GM19043 (cell line): ENCODE measurements at regions not wholly inside any gene's neighbourhood (a gene's known extent, or its start where the extent isn't known, plus 50 kb on each side); places are given as distances from the start of the nearest gene placed in this dataset.
A peak's percentile ranks its signal among the peaks of the same experiment; 100 is the strongest.

ENCODE experiments used
- ATAC-seq: cut with Tn5 transposase; IDR thresholded peaks from one replicate; pipeline ENCODE4 v1.9.1; 2021; ENCODE audit warnings: low read depth; ENCODE audit not compliant: unreplicated experiment

DNA sequence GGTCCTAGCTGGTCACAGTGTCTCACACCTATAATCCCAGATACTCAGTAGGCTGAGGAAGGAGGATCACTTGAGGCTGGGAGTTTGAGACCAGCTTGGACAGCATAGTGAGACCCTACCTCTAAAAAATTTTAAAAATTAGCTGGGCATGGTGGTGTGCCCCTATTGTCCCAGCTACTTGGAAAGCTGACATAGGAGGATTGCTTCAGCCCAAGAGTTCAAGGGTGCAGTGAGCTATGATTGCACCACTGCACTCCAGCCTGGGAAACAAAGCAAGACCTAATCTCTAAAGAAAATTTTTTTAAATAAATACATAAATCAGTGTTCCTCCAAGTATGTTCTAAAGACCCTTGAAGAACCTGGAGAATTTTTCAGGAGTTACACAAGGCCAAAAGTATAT lies 50.6 kb upstream of the GNAO1 start:
- ATAC-seq, result no peak

DNA sequence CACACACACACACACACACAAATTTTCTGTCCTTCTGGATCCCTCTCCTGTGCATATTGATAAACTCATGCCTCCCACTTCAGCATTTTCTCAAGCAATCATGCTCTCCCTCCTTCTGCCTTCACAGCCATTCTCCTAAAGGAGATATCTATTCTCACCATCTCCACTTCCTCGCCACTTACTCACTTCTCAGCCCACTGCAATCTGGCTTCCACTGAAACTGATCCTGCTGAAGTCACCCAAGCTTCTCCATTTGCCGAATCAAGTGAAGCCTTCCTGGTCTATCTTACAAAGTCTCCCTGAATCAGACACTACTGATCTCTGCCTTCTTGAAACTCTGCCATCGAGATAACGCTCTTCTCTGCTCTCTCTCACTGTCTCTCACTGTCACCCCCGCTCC lies 54.0 kb upstream of the GNAO1 start:
- ATAC-seq, result no peak

DNA sequence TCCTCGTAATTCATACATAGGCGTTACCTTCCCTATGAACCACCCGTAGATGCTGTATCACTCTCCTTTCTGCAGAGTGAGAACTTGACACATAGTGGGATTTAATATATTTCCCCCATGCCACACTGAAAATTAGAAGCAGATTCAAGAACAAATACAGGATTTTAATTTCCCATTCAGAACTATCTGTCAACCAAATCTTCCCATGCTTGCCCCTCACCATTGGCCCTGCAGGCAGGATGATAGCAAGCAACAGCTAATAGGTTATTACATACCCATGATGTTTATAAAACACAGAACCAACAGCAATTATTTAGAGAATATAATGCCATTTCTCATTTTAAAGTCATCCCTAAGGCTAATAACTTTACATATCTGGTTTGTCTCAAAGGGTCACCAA lies 55.0 kb upstream of the GNAO1 start:
- no peak for ATAC-seq

DNA sequence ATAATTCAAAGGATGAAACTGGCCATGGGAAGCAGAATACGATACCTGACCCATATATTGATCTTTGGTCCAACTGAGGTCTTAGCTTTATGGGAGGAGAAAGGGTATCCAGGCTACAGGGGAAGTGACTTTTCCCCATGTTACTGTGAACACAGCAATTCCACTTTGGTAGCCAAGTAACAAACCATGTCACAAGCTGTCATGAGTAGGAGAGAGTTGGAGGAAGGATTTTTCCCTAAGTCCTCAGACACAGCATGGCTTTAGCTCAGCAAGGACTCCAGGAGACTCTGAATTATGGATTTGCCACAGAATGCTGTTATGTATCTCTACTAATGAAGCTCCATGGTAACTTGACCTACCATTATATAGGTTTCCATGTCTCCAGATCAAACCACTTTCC lies 56.5 kb upstream of the GNAO1 start:
- no peak for ATAC-seq

DNA sequence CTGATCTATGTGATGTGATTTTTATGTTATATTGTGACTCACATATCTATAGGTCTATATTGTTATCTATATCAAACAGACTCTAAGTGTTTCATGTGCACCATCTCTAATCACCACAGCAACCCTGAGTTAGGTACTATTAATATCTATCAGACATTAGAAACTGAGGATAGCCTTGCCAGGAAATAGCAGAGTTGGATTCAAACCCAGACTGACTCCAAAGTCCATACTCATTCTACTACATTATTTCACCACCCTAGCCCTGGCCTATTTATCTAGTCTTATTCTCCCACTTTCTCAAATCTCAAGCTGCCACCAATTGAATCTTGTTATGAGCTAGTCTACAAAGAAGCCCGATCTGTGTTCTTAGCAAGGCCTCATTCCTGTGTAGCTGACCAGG lies 65.4 kb upstream of the GNAO1 start:
- no peak for ATAC-seq

DNA sequence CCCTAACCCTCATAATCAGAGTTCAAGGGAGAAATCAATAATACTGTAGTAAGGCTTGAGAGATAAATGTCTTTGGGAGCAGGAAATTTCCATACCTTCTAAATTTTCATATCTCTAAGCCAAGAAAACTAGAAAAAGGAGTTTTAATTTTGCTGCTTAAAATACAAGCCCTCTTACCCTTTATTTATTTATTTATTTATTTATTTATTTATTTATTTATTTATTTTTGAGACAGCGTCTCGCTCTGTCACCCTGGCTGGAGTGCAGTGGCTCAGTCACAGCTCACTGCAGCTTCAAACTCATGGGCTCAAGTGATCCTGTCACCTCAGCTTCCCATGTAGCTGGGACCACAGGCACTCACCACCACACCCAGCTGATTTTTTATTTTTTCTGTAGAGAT lies 69.0 kb upstream of the GNAO1 start:
- ATAC-seq, result no peak

DNA sequence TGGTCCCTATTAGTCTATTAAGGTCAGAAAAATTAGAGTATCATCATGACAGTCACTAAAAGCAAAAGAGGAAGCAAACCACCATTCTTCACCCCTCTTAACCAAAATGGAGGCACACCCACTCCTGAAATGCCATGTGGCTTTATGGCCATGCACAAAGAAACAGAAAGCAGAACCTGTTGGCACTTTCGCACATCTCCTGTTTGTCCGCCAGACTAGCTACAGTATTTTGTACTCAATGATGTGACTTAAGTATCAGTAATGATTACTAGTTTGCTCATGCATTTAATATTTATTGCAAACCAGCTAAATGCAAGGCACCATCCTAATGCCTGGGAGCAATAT lies 70.2 kb upstream of the GNAO1 start:
- no peak for ATAC-seq

DNA sequence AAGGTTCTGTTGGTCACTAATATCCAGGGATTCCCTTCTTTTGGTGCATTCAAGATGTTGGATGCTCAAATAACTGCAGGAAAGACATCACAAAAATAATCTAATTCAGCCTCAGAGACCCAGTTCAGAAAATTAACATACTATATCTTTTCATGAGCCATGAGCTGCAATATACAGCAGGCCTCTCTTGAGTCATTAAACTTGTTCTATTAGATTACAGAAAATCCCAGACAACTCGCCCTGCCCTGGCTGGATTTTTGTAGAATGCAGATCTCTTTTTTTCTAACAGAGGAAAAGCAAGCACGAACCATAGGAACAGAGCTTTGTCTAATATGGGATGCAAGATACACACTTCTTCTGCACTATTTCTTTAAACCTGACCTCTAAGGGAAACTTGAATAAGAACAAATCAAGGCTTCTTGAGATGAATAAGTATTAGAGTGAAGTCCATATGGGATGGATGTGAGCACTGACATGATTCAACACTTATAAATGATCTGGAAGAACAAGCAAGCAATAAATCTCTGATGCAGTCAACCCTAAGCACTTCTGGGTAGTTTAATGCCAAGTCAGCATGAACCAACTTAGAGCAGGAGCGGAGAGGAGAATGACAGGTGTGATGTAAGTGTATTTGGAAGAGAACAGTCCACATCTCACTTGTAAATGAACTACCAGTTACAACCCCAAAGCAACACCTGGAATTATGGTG lies 70.7 kb upstream of the GNAO1 start:
- ATAC-seq, result no peak

DNA sequence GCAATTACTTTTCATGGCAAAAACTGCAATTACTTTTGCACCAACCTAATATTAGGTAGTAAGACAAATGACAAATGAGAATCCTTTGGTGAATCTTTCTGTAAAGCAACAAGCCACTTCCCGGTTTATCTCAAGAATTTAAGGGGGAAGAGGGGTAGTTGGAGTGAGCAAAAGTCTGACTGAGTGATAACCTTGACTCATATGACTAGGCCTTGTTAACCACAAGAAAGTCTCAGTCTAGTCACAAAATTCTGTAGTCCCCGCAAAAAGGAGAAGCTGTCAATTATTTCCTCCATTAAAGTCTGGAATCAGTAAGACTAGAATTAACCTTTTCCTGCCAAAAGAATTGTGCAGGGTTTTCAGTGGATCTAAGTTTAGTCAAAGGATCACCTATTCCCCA lies 72.2 kb upstream of the GNAO1 start:
- ATAC-seq, result peak; percentile 59

DNA sequence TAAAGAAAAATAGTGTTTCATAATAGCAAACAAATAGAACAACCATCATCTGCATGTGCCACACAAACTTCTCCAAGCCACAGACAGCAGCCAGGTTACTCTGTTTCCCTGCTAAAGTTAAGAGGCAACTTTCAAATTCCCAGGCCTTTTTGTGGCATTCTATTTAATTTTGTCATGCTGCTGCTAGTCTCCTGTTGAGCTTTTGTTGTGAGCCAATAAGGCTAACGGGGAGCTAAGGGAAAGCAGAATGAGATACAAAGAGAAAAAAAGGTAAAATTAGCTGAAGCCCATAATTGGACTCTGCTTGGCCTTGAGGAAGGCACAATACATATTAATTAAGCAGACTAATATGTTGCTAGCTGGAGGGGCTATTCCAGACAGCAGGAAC lies 74.7 kb upstream of the GNAO1 start:
- ATAC-seq, result no peak

DNA sequence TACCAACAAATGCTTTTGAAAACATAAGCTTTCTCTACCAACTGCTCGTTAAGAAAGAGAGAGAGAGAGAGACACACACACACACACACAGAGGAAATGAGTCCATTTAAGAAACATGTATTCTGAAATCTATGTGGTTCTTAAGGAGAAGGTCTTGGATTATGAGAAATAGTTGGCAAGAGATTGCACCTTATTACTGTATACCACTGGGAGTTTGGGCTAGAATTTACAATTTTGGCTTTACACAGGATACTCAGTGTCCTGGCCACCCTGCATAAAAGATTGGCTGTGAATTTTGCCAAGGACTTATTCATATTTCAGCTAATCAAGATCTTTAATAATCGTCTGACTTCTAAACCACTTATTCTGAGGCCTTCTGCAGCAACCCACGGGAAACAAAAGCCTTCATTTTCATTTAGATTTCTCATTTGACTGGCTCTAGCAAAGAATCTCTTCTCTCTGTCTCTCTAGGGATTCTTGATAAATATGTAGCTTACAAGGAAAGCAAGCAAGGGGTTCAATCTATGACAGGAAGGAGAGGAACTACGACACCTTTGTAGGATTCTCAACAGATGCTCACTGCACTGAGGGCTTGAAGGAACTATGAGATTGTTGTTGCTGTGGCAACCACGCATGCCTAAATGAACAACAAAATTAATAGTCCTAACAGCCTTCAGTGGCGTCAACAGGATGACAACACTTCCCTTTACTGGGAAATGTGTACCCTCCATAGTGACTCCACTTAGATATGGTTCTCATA lies 75.3 kb upstream of the GNAO1 start:
- ATAC-seq, result no peak

DNA sequence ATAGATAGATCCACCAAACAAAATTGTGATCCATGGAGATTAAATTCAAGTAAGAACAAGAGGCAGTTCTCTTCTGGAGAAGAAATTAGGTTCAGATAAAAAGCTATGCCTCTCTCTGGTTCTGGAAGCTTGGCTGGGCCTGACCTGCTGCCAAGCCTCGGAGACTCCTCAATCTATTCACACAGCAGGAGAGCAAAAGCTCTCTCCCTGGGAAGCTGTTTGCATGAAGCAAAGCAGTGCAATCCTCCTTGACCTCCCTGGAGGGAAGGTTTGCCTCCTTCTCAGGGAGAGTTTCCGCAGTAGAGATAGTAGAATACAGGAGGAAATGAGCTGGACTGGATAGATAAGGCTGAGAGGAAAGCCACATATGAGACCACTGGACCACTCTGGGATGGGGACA lies 78.1 kb upstream of the GNAO1 start:
- ATAC-seq, result no peak

DNA sequence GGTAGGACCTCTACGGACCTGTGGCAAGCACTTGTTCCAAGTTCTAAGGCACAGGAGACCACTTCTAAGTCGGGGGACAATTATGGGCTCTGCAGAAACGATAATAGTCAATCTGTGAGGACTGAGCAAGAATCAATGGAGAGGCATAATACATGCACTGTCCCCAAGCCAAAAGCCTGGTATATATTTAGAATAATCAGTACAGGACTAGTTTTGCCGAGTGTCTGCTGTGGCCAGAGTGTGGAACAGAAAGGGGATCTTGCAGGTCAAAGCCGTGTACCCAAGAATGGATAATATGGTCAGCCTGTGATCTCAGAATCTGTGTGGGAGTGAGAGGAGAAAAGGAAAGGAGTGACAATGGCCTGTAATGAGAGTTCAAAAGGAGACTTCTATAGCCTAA lies 80.2 kb upstream of the GNAO1 start:
- ATAC-seq, result no peak

DNA sequence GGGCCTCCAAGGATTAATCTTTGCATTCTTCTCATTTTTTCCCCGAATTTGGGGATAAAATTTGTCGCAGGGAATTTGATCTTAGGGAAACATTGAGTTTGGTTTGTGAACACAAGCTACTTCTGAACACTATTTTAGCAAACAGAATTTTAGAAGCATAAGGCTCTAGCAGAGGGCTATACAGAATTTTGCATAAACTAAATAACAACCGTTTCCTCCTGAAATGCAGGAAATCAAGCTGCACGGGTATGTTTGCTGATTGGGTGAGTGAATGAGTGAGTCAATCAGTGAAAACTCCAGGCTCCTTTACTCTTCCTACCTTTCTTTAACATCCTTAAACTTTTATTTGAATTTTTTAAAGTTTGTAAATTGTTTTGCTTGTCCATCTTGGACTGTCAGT lies 81.3 kb upstream of the GNAO1 start:
- no peak for ATAC-seq

DNA sequence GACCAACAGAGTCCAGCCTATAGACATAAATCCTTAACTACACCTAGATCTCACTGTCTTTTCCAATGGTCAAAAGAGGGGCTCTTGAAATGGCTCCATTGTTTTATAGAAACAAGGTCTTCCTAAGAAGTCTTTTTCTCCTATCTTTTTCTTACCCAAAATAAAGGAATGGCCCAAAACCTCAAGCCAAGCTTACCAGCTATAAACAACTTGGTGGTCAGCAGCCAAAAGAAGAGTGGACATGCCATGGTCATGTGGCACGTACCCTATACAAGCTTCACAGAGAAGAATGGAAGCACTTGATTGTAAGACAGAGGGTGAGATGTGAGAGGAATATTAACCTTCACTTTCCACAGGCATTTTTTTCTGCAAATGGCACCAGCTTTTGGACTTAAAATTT lies 82.1 kb upstream of the GNAO1 start:
- ATAC-seq, result no peak

DNA sequence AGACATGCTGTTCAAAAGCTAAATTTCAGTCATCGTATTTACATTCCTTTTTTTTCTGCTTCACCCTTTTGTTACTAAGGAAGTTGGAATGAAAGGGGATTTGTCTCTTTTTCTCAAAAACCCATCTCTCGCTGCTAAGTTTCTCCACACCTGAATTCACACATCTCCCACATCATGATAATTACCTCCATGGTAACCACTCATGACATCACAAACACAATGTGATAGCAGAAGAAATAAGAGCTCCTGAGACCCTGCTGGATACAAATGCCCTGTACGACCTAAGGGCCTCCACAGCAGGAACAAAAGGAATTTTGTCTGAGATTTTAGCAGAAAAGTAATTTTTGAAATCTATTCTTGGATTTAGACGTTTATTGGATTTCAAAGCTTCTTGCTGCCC lies 82.6 kb upstream of the GNAO1 start:
- no peak for ATAC-seq

DNA sequence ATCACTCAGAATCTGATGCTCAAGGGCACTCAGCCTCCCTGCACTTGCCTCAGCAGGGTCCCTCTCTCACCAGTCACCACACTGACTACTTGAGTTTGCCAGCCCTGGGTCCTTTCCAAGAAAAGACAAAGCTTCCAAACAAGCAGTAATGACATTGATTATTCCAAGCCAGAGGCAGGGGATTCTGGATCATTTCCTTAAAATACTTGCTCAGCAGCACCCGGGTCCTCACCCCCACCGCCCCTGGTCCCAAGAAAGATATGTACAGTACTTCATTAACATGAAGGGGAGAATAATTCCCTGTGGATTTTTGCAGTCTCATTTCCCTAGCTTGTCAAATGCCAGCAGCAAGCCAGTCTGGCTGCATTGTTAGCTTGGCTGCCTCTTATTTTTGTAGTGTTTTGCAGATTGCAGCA lies 83.2 kb upstream of the GNAO1 start:
- no peak for ATAC-seq

DNA sequence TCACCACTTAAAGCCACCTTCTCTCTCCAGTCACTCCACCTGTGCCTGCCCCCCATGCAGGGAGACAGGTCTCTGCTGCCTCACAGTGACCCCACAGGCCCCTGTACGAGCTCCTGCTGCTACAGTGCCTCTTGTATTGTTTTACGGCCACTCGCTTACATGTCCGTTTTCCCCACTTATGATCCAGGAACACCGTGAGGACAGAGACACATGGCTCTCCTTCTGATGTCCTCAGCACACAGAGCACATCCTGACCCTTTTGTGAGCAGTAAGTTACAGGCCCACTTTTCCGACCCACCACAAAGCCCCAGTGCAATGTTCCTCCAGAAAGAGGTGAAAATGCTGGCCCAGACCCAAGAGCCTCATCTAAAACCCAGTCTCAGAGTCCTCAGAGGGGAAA lies 84.8 kb upstream of the GNAO1 start:
- ATAC-seq, result no peak

DNA sequence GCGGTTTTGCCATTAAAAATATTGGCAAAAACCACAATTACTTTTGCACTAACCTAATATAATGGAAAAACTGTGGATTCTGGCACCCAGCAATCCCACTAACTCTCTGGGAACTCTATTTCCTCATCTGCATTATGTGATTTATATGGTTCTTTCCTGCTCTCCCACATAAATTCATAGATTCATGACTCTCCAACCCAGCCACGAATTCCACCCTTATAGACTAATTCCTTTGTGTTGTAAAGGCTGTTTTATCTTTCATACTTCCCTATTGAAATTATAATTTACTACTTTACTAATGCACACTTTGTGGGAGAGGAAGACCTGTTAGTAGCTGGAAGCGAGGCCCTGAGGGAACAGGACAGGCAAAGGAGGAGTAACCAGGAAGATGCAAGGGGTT lies 88.4 kb upstream of the GNAO1 start:
- no peak for ATAC-seq

DNA sequence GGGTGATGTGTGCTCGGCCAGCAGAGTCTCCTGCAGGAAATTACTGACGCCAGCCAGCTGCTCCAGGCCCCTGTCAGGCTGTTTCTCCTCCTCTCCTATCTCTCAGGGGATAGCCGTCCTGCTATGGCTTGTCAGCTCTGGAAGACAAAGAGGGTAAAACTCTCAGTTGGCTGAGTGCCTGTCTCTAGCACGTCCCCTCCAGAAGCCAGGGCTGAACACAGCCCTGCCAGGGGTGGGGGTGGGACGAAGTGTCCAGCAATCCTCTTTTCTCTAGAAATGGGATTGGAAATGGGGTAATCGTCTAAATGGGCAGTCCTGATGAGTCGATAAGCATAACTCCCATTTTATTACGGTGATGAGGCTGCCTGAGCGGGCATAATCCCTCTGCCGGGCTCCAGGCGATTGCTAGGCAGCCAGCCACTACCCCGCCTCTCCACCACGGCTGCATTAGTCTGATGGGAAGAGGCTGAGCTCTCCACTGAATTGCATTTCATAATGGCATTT lies 89.1 kb upstream of the GNAO1 start:
- ATAC-seq, result no peak

DNA sequence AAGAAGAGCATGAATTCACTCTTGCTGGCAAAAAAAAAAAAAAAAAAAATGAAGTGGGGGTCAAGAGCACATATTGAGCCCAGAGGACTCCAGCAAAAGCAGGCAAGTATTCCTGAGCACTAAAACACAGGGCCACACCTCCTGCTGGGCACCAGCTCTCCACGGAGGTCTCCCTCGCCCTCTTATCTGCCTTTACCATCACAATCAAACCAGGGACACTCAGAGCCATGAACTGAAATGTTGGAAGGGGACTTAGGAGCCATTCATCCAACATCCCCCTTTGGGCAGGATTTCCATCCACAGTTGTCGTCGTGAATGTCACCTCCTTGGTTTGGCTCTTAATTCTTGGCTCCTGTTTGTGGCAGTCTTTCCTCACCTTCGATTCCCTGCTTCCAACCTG lies 89.8 kb upstream of the GNAO1 start:
- ATAC-seq, result no peak

DNA sequence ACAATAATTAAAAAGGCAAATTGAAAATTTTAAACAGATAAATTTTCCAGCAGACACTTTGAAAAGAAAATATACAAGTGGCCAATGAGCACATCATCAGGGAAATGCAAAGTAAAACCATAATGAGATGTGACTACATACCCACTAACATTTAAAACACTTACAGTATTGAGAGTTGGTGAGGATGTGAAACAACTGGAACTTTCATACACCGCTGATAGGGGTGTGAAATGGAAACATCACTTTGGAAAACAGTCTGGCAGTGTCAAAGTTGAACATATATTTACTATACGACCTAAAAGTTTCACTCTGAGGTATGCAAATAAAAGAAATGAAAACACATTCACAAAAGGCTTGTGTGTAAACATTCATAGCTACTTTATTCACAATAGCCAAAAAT lies 94.0 kb upstream of the GNAO1 start:
- ATAC-seq, result no peak
